ENCODE measurements at regions not wholly inside any gene's neighbourhood (a gene's known extent, or its start where the extent isn't known, plus 50 kb on each side); places are given as distances from the start of the nearest gene placed in this dataset.

- H3K27ac ChIP-seq: no peak overlapping the region
- intact Hi-C loops (cut with DNase I; ENCODE audit: low total_unique reads) (no loop called here), in situ Hi-C loops (cut with MboI; ENCODE audit: low pct_ligation_motif_present in 1 of 4, low pct_unique_long_range_greater_than_20kb in 1 of 4, low sequenced_read_pairs in 3 of 4) (no loop called here)
- H3K4me3 ChIP-seq: no peak overlapping the region
- no peaks in the 10 kb centered on the region for H3K4me1 ChIP-seq
- no peak for DNase-seq
- H3K36me3 ChIP-seq: no peaks in the 10 kb centered on the region
- 67% methylated on average over 2 of the region's 2 CpGs for WGBS, 2 donors (ENCODE audit: low coverage in 1 of 2)
- no peaks in the 10 kb centered on the region for H3K27me3 ChIP-seq
- no peaks in the 10 kb centered on the region for H3K9me3 ChIP-seq
- TF ChIP-seq POLR2AphosphoS5 (IDR thresholded peaks at IDR 0.05) (no peak), EP300 (IDR thresholded peaks at IDR 0.05; ENCODE audit: low read depth) (no peak), CTCF (IDR thresholded peaks at IDR 0.05) (no peak), POLR2A (IDR thresholded peaks at IDR 0.05) (no peak)
Observed at GRCh38 chr6:159606786-159607185, 86.3 kb downstream of the SOD2 start.

GRCh38 chr6:159604443-159604956 lies 88.5 kb downstream of the SOD2 start:
- 77 to 81% methylated on average over 5 to 6 of the region's 6 CpGs for WGBS, 2 donors (ENCODE audit: low coverage in 1 of 2)
- intact Hi-C loops (cut with DNase I; ENCODE audit: low total_unique reads): no loop called here
- no peak for DNase-seq
- H3K4me1 ChIP-seq: no peaks in the 10 kb centered on the region
- no peak for TF ChIP-seq CTCF (IDR thresholded peaks at IDR 0.05)
- no peak for TF ChIP-seq EP300 (IDR thresholded peaks at IDR 0.05; ENCODE audit: low read depth)
- TF ChIP-seq POLR2A (IDR thresholded peaks at IDR 0.05): no peak
- no peak for TF ChIP-seq POLR2AphosphoS5 (IDR thresholded peaks at IDR 0.05)
- no peak overlapping the region for H3K27ac ChIP-seq
- H3K4me3 ChIP-seq: no peak overlapping the region
- in situ Hi-C loops (cut with MboI; ENCODE audit: low pct_ligation_motif_present in 1 of 4, low pct_unique_long_range_greater_than_20kb in 1 of 4, low sequenced_read_pairs in 3 of 4): no loop called here
- no peaks in the 10 kb centered on the region for H3K27me3 ChIP-seq
- no peaks in the 10 kb centered on the region for H3K36me3 ChIP-seq
- no peaks in the 10 kb centered on the region for H3K9me3 ChIP-seq

GRCh38 chr6:159602431-159603041 lies 90.5 kb downstream of the SOD2 start:
- Histone ChIP-seq H3K36me3 (no peaks in the 10 kb centered on the region), H3K4me1 (no peaks in the 10 kb centered on the region), H3K27me3 (no peaks in the 10 kb centered on the region), H3K9me3 (no peaks in the 10 kb centered on the region), H3K4me3 (no peak overlapping the region), H3K27ac (no peak overlapping the region)
- intact Hi-C loops (cut with DNase I; ENCODE audit: low total_unique reads) (no loop called here), in situ Hi-C loops (cut with MboI; ENCODE audit: low pct_ligation_motif_present in 1 of 4, low pct_unique_long_range_greater_than_20kb in 1 of 4, low sequenced_read_pairs in 3 of 4) (no loop called here)
- TF ChIP-seq POLR2AphosphoS5 (IDR thresholded peaks at IDR 0.05) (no peak), EP300 (IDR thresholded peaks at IDR 0.05; ENCODE audit: low read depth) (no peak), POLR2A (IDR thresholded peaks at IDR 0.05) (no peak), CTCF (IDR thresholded peaks at IDR 0.05) (no peak)
- 56 to 87% methylated on average over 8 to 23 of the region's 23 CpGs for WGBS, 2 donors (ENCODE audit: low coverage in 1 of 2)
- no peak for DNase-seq

- H3K36me3 ChIP-seq: no peaks in the 10 kb centered on the region
- no peak overlapping the region for H3K27ac ChIP-seq
- in situ Hi-C loops (cut with MboI; ENCODE audit: low pct_ligation_motif_present in 1 of 4, low pct_unique_long_range_greater_than_20kb in 1 of 4, low sequenced_read_pairs in 3 of 4): no loop called here
- intact Hi-C loops (cut with DNase I; ENCODE audit: low total_unique reads): no loop called here
- no peak for TF ChIP-seq EP300 (IDR thresholded peaks at IDR 0.05; ENCODE audit: low read depth)
- no peak for TF ChIP-seq POLR2A (IDR thresholded peaks at IDR 0.05)
- TF ChIP-seq POLR2AphosphoS5 (IDR thresholded peaks at IDR 0.05): no peak
- TF ChIP-seq CTCF (IDR thresholded peaks at IDR 0.05): no peak
- H3K27me3 ChIP-seq: no peaks in the 10 kb centered on the region
- H3K4me1 ChIP-seq: no peaks in the 10 kb centered on the region
- no peak overlapping the region for H3K4me3 ChIP-seq
- 44 to 86% methylated on average over 3 to 6 of the region's 6 CpGs for WGBS, 2 donors (ENCODE audit: low coverage in 1 of 2)
- DNase-seq: no peak
- H3K9me3 ChIP-seq: no peaks in the 10 kb centered on the region
Observed at GRCh38 chr6:159601211-159601610, 91.8 kb downstream of the SOD2 start.

Data from transverse colon (tissue), 4 donors.